Smooth muscle cell of the brain vasculature (primary cell): ENCODE measurements at regions not wholly inside any gene's neighbourhood (a gene's known extent, or its start where the extent isn't known, plus 50 kb on each side); places are given as distances from the start of the nearest gene placed in this dataset.

Source experiments
- DNase-seq: peaks from one replicate; pipeline ENCODE4 v3.0.0-alpha.2; 2012; ENCODE audit warnings: low read depth, low spot score

DNA sequence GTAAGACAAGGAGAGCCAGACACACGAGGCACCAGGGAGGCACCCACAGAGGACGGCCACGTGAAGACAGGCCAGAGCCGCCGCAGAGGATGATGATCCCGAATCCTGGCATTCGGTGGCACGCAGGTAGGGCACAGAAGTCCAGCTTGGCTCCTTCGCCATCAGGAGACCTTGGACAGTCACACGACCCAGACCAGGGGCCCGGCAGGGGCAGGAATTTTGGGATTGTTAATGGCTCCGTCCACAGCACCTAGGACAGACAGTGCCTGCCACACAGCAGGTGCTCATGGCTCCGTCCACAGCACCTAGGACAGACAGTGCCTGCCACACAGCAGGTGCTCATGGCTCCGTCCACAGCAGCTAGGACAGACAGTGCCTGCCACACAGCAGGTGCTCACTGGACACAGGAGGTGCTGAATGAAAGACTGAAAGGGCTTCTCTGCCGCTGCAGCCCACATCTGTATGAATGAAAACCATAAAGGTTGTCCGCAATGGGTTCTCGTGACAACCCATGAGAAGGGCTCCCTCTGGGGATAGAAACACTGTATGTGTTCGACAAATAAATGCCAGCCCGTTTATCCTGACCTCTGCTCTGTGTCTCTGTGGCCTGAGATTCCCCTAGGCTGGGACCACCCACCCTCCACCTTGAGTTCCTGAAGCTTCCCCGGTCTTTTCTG, 341.6 kb downstream of the CTTN start:
- no peak for DNase-seq

- DNase-seq = no peak
Observed at GRCh38 chr11:70740488-70740851, 342.1 kb downstream of the CTTN start.

GRCh38 chr11:70741085-70741484, 342.8 kb downstream of the CTTN start:
- DNase-seq = no peak

GRCh38 chr11:70742553-70743291, 344.4 kb downstream of the CTTN start:
- no peak for DNase-seq

GRCh38 chr11:70743329-70743728, 345.0 kb downstream of the CTTN start:
- DNase-seq = no peak

DNA sequence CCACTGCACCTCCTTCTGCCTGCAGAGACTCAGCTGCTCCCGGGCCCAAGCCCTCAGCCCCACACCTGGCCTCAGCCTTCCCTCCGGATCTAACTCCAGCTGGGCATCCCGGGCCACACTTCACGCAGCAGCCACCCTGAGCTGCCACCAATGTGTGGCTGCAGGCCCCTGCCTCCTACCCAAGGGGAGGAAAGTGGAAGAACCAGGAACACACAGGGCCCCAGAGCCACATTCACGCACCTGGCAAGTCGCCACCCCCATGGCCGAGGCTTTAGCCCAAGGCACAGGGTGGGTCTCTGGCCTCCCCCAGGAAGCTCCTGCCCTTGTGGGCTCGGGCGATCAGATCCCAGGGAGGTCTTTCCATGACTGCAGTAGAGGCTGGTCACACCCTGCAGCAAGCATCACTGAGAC, 345.6 kb downstream of the CTTN start:
- DNase-seq = no peak

DNA sequence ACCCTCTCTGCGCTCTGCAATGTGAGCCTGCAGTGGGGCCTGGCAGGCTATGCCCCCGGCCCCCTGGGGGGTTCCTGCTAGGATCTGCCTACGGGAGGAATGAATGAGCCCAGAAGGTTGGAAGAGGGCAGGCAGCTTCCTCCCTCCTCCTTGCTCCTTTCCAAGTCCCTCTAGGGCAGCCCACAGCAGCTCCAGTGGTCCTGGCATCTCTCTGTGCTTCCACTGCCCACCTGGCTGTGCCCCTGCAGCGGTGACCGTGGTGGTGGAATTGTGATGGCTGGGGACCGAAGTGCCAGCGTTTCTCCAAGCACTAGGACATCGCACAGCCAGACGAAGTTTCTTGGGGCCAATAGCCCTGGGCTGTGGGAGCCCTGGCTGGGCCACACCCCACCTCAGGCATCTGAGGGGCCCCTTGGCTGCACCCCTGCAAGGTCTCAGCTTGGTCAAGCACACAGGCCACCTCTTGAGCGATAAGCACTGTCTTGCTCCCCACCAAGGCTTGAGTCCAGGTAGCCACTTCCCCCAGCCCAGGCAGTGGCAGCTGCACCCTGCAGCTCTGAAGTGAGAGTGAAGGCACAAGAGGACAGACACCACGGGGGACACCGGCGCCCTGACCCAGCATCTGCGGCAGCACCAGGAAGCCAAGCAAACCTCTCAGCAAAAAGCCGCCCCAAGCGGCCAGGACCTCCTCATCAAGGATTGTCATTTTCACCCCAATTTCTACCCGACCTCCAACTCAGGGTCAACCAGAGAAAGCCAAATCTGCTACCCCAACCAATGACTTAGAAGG, 346.3 kb downstream of the CTTN start:
- no peak for DNase-seq

DNA sequence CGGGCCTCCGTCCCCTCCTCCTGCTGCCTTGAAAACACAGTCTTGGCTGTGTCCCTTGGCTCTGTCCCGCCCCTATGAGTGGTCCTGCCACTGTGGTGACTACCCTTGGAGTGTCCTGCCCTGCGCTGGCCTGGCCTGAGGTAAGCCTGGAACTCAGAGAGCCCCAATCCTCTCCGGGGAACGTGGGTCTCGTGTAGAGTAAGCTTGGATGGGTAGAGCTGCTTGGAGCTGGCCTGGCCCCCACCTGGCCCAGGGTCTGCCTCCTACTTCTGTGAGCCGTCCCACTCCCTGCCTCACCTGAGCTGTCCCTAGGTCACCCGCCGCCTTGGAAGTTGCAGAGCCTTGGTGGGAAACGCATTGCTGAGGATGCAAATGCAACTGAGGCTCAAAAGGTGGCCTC, 347.1 kb downstream of the CTTN start:
- DNase-seq = no peak

DNA sequence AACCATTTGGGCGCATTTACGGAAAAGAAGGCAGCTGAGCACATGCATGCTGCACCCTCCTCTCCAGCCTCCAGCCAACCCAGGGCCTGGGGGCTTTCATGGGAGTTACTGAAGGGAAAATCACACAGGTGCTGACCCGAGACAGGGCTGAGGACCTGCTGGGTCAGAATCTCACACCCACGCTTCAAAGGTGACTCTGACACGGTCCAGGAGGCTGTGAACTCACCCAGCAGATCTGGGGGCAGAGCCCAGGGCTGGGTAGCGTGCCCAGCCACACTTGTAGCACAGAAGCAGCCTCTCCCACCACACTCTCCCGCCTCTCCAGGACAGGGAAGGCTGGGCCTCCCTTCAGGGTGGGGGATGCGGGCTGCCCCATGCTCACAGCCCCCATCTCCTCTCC, 347.6 kb downstream of the CTTN start:
- DNase-seq = no peak

DNA sequence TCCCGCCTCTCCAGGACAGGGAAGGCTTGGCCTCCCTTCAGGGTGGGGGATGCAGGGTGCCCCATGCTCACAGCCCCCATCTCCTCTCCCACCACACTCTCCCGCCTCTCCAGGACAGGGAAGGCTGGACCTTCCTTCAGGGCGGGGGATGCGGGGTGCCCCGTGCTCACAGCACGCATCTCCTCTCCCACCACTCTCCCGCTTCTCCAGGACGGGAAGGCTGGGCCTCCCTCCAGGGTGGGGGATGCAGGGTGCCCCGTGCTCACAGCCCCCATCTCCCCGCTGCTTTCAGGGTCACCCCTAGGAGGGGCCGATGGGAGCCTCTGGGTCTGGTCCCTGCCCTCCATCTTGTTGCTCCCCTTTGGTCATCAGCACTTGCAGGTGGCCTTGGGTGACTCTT, 348.0 kb downstream of the CTTN start:
- no peak for DNase-seq

DNA sequence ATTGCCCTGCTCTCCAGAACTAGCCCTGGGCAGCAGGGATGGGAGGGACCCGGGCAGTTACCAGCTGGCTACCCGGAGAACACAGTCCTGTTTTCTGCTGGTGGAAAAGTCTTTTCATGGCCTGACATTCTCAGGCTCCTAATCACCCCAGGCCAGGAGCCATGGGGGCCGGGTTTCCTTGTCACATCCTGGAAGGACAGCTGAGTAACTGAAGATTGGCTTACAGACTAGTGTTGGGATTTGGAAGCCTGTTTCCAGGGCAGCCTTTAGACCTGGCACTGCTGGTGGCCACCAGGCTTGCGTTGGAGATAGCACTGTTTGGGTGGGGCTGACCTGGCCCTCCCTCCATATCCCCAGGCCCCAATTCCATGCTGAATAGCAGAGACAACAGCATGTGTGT, 349.0 kb downstream of the CTTN start:
- no peak for DNase-seq

DNA sequence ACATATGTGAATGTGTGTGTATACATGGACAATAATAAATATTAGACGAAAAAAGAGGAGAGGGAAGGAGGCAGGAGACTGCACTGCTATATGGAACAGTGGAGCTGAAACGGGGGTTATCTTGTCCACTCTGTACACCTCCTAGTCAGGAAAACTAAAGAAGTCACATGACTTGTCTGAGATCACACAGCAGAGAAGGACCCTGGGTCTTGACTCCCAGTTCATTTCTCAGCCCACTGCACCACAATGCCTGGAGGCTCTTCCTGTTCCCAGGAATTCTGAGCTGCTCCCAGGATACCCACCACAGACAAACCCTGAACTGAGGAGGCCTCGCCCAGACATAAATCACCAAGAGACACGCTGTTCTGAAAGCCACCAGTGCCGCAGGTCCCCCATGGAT, 349.6 kb downstream of the CTTN start:
- no peak for DNase-seq

DNA sequence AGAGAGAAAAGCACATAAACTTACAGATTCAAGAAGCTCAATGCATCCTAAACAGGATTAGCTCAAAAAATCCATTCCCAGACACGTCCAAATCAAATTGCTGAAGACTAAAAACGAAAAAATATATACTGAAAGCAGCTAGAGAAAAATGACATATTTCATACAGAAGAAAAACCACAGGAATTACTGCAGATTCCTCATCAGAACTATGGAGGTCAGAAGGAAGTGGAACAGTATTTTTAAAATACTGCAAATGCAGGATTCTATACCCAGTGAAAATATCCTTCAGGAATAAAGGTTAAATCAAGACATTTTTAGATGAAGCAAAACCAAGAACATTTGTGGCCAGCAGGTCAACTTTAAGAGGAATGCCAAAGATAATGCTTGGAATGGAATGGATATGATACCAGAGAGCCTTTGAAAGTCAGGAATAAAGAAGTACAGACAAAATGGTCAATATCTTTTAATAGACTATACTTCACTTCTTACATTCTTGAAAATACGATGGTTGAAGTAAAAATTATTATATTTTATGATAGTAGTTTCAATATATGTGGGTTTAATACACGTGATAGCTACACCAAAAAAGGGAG, 352.9 kb downstream of the CTTN start:
- no peak for DNase-seq

GRCh38 chr11:70755410-70756158, 357.3 kb downstream of the CTTN start:
- peak; percentile 10 for DNase-seq

- no peak for DNase-seq
Observed at GRCh38 chr11:70756341-70756740, 358.0 kb downstream of the CTTN start.

GRCh38 chr11:70756756-70757155, 358.4 kb downstream of the CTTN start:
- DNase-seq = no peak

DNA sequence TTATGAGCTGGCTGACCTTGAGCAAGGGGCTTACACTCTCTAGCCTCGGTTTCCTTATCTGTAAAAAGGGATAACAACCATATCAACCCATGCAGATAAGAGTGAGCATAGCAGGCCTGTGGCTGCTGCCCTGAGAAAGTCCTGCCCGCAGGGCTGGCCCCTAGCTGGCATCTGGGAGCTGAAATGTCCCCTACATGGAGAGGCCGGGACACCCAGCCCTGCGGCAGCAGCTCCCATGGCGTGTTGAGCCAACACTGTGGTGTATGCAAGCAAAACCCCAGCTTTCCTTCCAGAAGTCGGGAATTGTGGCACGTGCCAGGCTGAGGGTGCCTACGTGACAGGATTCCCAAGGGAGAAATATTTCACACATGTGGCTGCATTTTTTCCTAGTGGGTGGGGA, 358.9 kb downstream of the CTTN start:
- DNase-seq = no peak

- no peak for DNase-seq
Observed at GRCh38 chr11:70758206-70758605, 359.9 kb downstream of the CTTN start.

DNA sequence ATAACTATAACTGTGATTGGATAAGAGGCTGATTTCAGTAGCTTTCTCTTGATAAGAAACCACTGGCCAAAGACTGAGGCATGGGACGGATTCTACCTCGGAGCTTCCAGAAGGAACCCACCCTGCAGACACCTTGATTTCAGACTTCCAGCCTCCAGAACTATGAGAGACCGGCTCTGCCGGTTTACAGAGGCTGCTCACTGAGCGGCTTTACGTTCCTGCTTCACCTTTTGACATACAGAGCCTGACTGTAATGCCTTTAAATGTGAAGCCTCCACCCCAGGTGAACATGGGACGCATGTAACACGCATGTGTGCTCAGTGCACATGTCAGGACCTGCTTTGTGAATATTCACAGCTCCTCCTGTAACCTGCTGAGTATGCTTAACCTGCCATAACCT, 361.5 kb downstream of the CTTN start:
- no peak for DNase-seq

GRCh38 chr11:70760416-70761020, 362.2 kb downstream of the CTTN start:
- DNase-seq = no peak
